ENCODE measurements at regions not wholly inside any gene's neighbourhood (a gene's known extent, or its start where the extent isn't known, plus 50 kb on each side); places are given as distances from the start of the nearest gene placed in this dataset.

DNA sequence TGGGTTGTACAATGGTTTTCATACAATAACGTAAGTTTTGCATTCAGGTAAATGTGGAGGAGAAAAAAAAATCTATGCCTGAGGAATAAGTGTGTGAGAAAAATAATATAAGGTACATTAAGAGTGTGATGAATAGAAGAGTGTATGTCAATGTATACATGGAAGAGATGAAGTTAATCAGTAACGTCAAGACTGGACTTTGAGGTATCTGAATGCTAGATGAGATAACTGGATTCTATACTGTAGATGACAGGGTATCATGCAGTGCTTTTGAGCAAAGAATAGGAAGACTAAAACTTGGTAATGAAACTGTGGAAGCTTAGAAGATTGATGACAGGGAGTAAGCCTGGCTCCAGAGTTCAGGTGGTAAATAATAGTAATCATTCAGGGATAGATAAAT, 666.7 kb upstream of the SGO1 start:
- TF ChIP-seq ESRRA (CRISPR knock-in tag; IDR thresholded peaks at IDR 0.05; ENCODE audit: borderline replicate concordance), result no peak
- TF ChIP-seq, protein P1, sequence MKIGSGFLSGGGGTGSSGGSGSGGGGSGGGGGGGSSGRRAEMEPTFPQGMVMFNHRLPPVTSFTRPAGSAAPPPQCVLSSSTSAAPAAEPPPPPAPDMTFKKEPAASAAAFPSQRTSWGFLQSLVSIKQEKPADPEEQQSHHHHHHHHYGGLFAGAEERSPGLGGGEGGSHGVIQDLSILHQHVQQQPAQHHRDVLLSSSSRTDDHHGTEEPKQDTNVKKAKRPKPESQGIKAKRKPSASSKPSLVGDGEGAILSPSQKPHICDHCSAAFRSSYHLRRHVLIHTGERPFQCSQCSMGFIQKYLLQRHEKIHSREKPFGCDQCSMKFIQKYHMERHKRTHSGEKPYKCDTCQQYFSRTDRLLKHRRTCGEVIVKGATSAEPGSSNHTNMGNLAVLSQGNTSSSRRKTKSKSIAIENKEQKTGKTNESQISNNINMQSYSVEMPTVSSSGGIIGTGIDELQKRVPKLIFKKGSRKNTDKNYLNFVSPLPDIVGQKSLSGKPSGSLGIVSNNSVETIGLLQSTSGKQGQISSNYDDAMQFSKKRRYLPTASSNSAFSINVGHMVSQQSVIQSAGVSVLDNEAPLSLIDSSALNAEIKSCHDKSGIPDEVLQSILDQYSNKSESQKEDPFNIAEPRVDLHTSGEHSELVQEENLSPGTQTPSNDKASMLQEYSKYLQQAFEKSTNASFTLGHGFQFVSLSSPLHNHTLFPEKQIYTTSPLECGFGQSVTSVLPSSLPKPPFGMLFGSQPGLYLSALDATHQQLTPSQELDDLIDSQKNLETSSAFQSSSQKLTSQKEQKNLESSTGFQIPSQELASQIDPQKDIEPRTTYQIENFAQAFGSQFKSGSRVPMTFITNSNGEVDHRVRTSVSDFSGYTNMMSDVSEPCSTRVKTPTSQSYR (CRISPR knock-in tag; IDR thresholded peaks at IDR 0.05), result no peak
- TF ChIP-seq, protein P2, sequence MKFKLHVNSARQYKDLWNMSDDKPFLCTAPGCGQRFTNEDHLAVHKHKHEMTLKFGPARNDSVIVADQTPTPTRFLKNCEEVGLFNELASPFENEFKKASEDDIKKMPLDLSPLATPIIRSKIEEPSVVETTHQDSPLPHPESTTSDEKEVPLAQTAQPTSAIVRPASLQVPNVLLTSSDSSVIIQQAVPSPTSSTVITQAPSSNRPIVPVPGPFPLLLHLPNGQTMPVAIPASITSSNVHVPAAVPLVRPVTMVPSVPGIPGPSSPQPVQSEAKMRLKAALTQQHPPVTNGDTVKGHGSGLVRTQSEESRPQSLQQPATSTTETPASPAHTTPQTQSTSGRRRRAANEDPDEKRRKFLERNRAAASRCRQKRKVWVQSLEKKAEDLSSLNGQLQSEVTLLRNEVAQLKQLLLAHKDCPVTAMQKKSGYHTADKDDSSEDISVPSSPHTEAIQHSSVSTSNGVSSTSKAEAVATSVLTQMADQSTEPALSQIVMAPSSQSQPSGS (CRISPR knock-in tag; IDR thresholded peaks at IDR 0.05; ENCODE audit: borderline replicate concordance, low read depth), result no peak
- no peak for TF ChIP-seq NR2C2 (CRISPR knock-in tag; IDR thresholded peaks at IDR 0.05)
- TF ChIP-seq NR3C1 (CRISPR knock-in tag; conservative IDR thresholded peaks at IDR 0.05; ENCODE audit: low read depth), result no peak
- no peak for TF ChIP-seq SP1 (CRISPR knock-in tag; conservative IDR thresholded peaks at IDR 0.05)
- TF ChIP-seq, protein P3, sequence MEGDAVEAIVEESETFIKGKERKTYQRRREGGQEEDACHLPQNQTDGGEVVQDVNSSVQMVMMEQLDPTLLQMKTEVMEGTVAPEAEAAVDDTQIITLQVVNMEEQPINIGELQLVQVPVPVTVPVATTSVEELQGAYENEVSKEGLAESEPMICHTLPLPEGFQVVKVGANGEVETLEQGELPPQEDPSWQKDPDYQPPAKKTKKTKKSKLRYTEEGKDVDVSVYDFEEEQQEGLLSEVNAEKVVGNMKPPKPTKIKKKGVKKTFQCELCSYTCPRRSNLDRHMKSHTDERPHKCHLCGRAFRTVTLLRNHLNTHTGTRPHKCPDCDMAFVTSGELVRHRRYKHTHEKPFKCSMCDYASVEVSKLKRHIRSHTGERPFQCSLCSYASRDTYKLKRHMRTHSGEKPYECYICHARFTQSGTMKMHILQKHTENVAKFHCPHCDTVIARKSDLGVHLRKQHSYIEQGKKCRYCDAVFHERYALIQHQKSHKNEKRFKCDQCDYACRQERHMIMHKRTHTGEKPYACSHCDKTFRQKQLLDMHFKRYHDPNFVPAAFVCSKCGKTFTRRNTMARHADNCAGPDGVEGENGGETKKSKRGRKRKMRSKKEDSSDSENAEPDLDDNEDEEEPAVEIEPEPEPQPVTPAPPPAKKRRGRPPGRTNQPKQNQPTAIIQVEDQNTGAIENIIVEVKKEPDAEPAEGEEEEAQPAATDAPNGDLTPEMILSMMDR (IDR thresholded peaks at IDR 0.05), result no peak
- no peak for TF ChIP-seq NR1H2 (CRISPR knock-in tag; IDR thresholded peaks at IDR 0.05)
- no peak for TF ChIP-seq ELF4 (CRISPR knock-in tag; IDR thresholded peaks at IDR 0.05; ENCODE audit: low read depth)
- no peak for TF ChIP-seq SMAD4 (CRISPR knock-in tag; IDR thresholded peaks at IDR 0.05)
- TF ChIP-seq, protein P4, sequence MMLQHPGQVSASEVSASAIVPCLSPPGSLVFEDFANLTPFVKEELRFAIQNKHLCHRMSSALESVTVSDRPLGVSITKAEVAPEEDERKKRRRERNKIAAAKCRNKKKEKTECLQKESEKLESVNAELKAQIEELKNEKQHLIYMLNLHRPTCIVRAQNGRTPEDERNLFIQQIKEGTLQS (CRISPR knock-in tag; conservative IDR thresholded peaks at IDR 0.05), result no peak
- no peak for TF ChIP-seq AFF4 (CRISPR knock-in tag; IDR thresholded peaks at IDR 0.05; ENCODE audit: borderline replicate concordance)
